GM12878 (cell line): ENCODE measurements at regions not wholly inside any gene's neighbourhood (a gene's known extent, or its start where the extent isn't known, plus 50 kb on each side); places are given as distances from the start of the nearest gene placed in this dataset.

ENCODE experiments used
- ATAC-seq: fragments of 200-7000 bp; cut with Tn5 transposase; 3 replicates; pipeline ENCODE4 v1.9.1; 2020; ENCODE audit warnings: mild to moderate bottlenecking, moderate library complexity
- BruUV-seq: library from RNA; stranded (reverse); fragments of 400-500 nt; replicated peaks from 2 replicates; lab custom pipeline; 2021; lab: Mats Ljungman, UMichigan
- CTCF ChIA-PET: fragments of 300-600 bp; sonication (Branson Sonifier 250); formaldehyde crosslinking; extraction: SDS; loops from one replicate; lab custom pipeline; 2021; ENCODE audit warnings: inconsistent platforms; lab: Yijun Ruan, JAX
- POLR2A ChIA-PET: fragments of 350-600 bp; formaldehyde crosslinking; extraction: SDS; loops from one replicate; lab custom pipeline; 2021; ENCODE audit warnings: inconsistent platforms; lab: Charles Lee
- RAD21 ChIA-PET: fragments of 300-600 bp; sonication (Branson Sonifier 250); formaldehyde crosslinking; loops from one replicate; lab custom pipeline; 2023; ENCODE audit warnings: antibody characterized with exemption; ENCODE audit not compliant: unreplicated experiment; lab: Charles Lee
- SMC1A ChIA-PET: fragments of 300-600 bp; sonication (Branson Sonifier 250); formaldehyde crosslinking; loops from one replicate; lab custom pipeline; 2023; ENCODE audit not compliant: unreplicated experiment, uncharacterized antibody; lab: Charles Lee
- DNase-seq: peaks from one replicate; pipeline ENCODE4 v3.0.0-alpha.2; 2011; ENCODE audit warnings: low read depth, low spot score
- FAIRE-seq: peaks from 3 replicates; lab custom pipeline; 2011; peaks lifted over from hg19 to GRCh38; lab: Jason Lieb, UNC
- H2AFZ ChIP-seq: 2 replicates; pipeline ENCODE4 v1.6.0; 2011; ENCODE audit warnings: low read depth, low read length, control low read depth; ENCODE audit not compliant: control insufficient read depth
- H3K27ac ChIP-seq: 2 replicates; pipeline ENCODE4 v1.5.1; 2011; ENCODE audit warnings: control low read depth; ENCODE audit not compliant: control insufficient read depth, insufficient read depth
- H3K27me3 ChIP-seq, 2 experiments: replicated peaks in 1 of 2; 2 replicates each; pipeline versions ENCODE4 v1.6.0 to v1.6.1; 2011; ENCODE audit warnings: low read length in 1 of 2; ENCODE audit not compliant: control insufficient read depth in 2 of 2, insufficient read depth in 2 of 2
- H3K36me3 ChIP-seq, 2 experiments: 2 replicates each; pipeline ENCODE4 v1.5.1; 2011; ENCODE audit warnings: low read length in 1 of 2; ENCODE audit not compliant: control insufficient read depth in 2 of 2, insufficient read depth in 2 of 2
- H3K4me1 ChIP-seq: 2 replicates; pipeline ENCODE4 v1.6.1; 2011; ENCODE audit warnings: mild to moderate bottlenecking, low read length, moderate library complexity, mixed read lengths; ENCODE audit not compliant: control insufficient read depth, insufficient read depth
- H3K4me2 ChIP-seq: 2 replicates; pipeline ENCODE4 v1.6.0; 2011; ENCODE audit warnings: control low read depth; ENCODE audit not compliant: control insufficient read depth, insufficient read depth
- H3K4me3 ChIP-seq: fragments of 200-600 bp; sonication (generic); 2 replicates; pipeline ENCODE4 v1.5.1; 2016
- H3K79me2 ChIP-seq: 2 replicates; pipeline ENCODE4 v1.6.0; 2011; ENCODE audit warnings: low read length; ENCODE audit not compliant: control insufficient read depth, insufficient read depth
- H3K9ac ChIP-seq: 2 replicates; pipeline ENCODE4 v1.8.0; 2011; ENCODE audit warnings: low read length, control low read depth, mixed read lengths; ENCODE audit not compliant: control insufficient read depth, insufficient read depth
- H3K9me3 ChIP-seq: replicated peaks from 3 replicates; pipeline ENCODE4 v1.5.1; 2011; ENCODE audit warnings: mild to moderate bottlenecking, low read length; ENCODE audit not compliant: control insufficient read depth, insufficient read depth
- H4K20me1 ChIP-seq: 2 replicates; pipeline ENCODE4 v1.6.0; 2011; ENCODE audit not compliant: control insufficient read depth, insufficient read depth
- EGR1 ChIP-seq, 2 experiments: IDR thresholded peaks; 1 replicate in 1 of 2; 2 replicates in 1 of 2; pipeline ENCODE4 v1.6.1; 2011 to 2012; ENCODE audit warnings: low read depth in 2 of 2, low read length in 2 of 2, borderline replicate concordance in 1 of 2, mild to moderate bottlenecking in 1 of 2, moderate library complexity in 1 of 2
- GATAD2B ChIP-seq: fragments of 450-650 bp; conservative IDR thresholded peaks from 2 replicates; pipeline ENCODE4 v1.6.1; 2017; ENCODE audit warnings: low read depth, mild to moderate bottlenecking, moderate library complexity
- MEF2A ChIP-seq: IDR thresholded peaks from 2 replicates; pipeline ENCODE4 v1.6.1; 2011; ENCODE audit warnings: low read depth, mild to moderate bottlenecking, low read length, moderate library complexity; ENCODE audit not compliant: insufficient read depth
- NFXL1 ChIP-seq: fragments of 450-650 bp; IDR thresholded peaks from 2 replicates; pipeline ENCODE4 v1.6.1; 2017; ENCODE audit warnings: antibody characterized with exemption, mild to moderate bottlenecking, borderline replicate concordance
- PML ChIP-seq: IDR thresholded peaks from 2 replicates; pipeline ENCODE4 v1.6.1; 2012; ENCODE audit warnings: low read length, inconsistent platforms
- RBBP5 ChIP-seq: fragments of 200-600 bp; sonication (generic); conservative IDR thresholded peaks from 2 replicates; pipeline ENCODE4 v1.6.1; 2016
- STAT1 ChIP-seq: fragments of 450-650 bp; conservative IDR thresholded peaks from 2 replicates; pipeline ENCODE4 v1.6.1; 2014; ENCODE audit warnings: antibody characterized with exemption, mild to moderate bottlenecking
- STAT3 ChIP-seq: IDR thresholded peaks from 2 replicates; pipeline ENCODE4 v1.6.1; 2011; ENCODE audit warnings: low read depth, low read length, improper control_type of control experiment
- TCF7 ChIP-seq: IDR thresholded peaks from 2 replicates; pipeline ENCODE4 v1.6.1; 2014; ENCODE audit warnings: antibody characterized with exemption, borderline replicate concordance
- WGBS: methylation state at CpG from one replicate; pipeline ENCODE4 v1.1.6; 2016; ENCODE audit warnings: low lambda C conversion rate; ENCODE audit not compliant: insufficient replicate concordance, insufficient coverage; ENCODE audit errors: missing lambda C conversion rate; 5-methylcytosine and 5-hydroxymethylcytosine counted together
- in situ Hi-C: fragments of 300-500 bp; cut with MboI; formaldehyde crosslinking; loops from 9 replicates; pipeline ENCODE4 v1.14.3; 2018; ENCODE audit warnings: mixed read lengths
- intact Hi-C: fragments of 100-400 bp; cut with micrococcal nuclease; formaldehyde crosslinking; loops from one replicate; pipeline ENCODE4 v1.14.2; 2022; ENCODE audit not compliant: unreplicated experiment
- TF ChIP-seq, protein P1 (sequence below): fragments of 450-650 bp; IDR thresholded peaks from 2 replicates; pipeline ENCODE4 v1.6.1; 2016; ENCODE audit warnings: mild to moderate bottlenecking, moderate library complexity, borderline replicate concordance
- TF ChIP-seq, protein P2 (sequence below): IDR thresholded peaks from 2 replicates; pipeline ENCODE4 v1.6.1; 2011; ENCODE audit warnings: borderline replicate concordance, low read depth, mild to moderate bottlenecking, moderate library complexity, low read length; ENCODE audit not compliant: insufficient read depth, poor library complexity, severe bottlenecking
- TF ChIP-seq, protein P3 (sequence below), 3 experiments: IDR thresholded peaks in 2 of 3; conservative IDR thresholded peaks in 1 of 3; 2 replicates each; pipeline ENCODE4 v1.5.1; 2011; ENCODE audit warnings: low read depth in 3 of 3, low read length in 3 of 3, mild to moderate bottlenecking in 3 of 3, control low read depth in 2 of 3, moderate library complexity in 2 of 3, inconsistent platforms in 1 of 3, mixed read lengths in 1 of 3; ENCODE audit not compliant: control insufficient read depth in 2 of 3, insufficient read depth in 1 of 3; ENCODE audit errors: extremely low read depth in 1 of 3
- TF ChIP-seq, protein P4 (sequence below): fragments of 450-650 bp; IDR thresholded peaks from 2 replicates; pipeline ENCODE4 v1.6.1; 2018; ENCODE audit warnings: borderline replicate concordance, mild to moderate bottlenecking; ENCODE audit not compliant: partially characterized antibody

GRCh38 chr17:70668938-70669778 lies 499.8 kb downstream of the KCNJ2 start:
- DNase-seq (no peak), ATAC-seq (no peak), FAIRE-seq (no peak)
- no peak overlapping the region for H2AFZ ChIP-seq
- H3K36me3 ChIP-seq: no peaks in the 10 kb centered on the region
- H3K4me1 ChIP-seq: no peaks in the 10 kb centered on the region
- H3K27ac ChIP-seq: no peak overlapping the region
- H3K9ac ChIP-seq: no peak overlapping the region
- ChIA-PET SMC1A (no interaction called here), CTCF (no interaction called here), RAD21 (no interaction called here), POLR2A (no interaction called here)
- H4K20me1 ChIP-seq: no peaks in the 10 kb centered on the region
- no peak overlapping the region for H3K4me3 ChIP-seq
- H3K27me3 ChIP-seq: no peaks in the 10 kb centered on the region
- no peaks in the 10 kb centered on the region for H3K79me2 ChIP-seq
- in situ Hi-C loops: no loop called here
- WGBS: 51% methylated on average over 13 of the region's 13 CpGs
- H3K9me3 ChIP-seq: no peaks in the 10 kb centered on the region
- intact Hi-C loops: no loop called here
- no TSS peak for BruUV-seq
- H3K4me2 ChIP-seq: no peak overlapping the region
- TF ChIP-seq EGR1 (IDR thresholded peaks at IDR 0.05; ENCODE audit: borderline replicate concordance in 1 of 2, low read depth in 2 of 2, low read length in 2 of 2) (no peak), RBBP5 (no peak), STAT3 (no peak), GATAD2B (no peak), MEF2A (no peak), STAT1 (no peak), TCF7 (no peak), NFXL1 (no peak), PML (no peak)
- TF ChIP-seq, protein P1, sequence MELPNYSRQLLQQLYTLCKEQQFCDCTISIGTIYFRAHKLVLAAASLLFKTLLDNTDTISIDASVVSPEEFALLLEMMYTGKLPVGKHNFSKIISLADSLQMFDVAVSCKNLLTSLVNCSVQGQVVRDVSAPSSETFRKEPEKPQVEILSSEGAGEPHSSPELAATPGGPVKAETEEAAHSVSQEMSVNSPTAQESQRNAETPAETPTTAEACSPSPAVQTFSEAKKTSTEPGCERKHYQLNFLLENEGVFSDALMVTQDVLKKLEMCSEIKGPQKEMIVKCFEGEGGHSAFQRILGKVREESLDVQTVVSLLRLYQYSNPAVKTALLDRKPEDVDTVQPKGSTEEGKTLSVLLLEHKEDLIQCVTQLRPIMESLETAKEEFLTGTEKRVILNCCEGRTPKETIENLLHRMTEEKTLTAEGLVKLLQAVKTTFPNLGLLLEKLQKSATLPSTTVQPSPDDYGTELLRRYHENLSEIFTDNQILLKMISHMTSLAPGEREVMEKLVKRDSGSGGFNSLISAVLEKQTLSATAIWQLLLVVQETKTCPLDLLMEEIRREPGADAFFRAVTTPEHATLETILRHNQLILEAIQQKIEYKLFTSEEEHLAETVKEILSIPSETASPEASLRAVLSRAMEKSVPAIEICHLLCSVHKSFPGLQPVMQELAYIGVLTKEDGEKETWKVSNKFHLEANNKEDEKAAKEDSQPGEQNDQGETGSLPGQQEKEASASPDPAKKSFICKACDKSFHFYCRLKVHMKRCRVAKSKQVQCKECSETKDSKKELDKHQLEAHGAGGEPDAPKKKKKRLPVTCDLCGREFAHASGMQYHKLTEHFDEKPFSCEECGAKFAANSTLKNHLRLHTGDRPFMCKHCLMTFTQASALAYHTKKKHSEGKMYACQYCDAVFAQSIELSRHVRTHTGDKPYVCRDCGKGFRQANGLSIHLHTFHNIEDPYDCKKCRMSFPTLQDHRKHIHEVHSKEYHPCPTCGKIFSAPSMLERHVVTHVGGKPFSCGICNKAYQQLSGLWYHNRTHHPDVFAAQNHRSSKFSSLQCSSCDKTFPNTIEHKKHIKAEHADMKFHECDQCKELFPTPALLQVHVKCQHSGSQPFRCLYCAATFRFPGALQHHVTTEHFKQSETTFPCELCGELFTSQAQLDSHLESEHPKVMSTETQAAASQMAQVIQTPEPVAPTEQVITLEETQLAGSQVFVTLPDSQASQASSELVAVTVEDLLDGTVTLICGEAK: no peak
- TF ChIP-seq, protein P2, sequence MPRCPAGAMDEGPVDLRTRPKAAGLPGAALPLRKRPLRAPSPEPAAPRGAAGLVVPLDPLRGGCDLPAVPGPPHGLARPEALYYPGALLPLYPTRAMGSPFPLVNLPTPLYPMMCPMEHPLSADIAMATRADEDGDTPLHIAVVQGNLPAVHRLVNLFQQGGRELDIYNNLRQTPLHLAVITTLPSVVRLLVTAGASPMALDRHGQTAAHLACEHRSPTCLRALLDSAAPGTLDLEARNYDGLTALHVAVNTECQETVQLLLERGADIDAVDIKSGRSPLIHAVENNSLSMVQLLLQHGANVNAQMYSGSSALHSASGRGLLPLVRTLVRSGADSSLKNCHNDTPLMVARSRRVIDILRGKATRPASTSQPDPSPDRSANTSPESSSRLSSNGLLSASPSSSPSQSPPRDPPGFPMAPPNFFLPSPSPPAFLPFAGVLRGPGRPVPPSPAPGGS: no peak
- TF ChIP-seq, protein P3, sequence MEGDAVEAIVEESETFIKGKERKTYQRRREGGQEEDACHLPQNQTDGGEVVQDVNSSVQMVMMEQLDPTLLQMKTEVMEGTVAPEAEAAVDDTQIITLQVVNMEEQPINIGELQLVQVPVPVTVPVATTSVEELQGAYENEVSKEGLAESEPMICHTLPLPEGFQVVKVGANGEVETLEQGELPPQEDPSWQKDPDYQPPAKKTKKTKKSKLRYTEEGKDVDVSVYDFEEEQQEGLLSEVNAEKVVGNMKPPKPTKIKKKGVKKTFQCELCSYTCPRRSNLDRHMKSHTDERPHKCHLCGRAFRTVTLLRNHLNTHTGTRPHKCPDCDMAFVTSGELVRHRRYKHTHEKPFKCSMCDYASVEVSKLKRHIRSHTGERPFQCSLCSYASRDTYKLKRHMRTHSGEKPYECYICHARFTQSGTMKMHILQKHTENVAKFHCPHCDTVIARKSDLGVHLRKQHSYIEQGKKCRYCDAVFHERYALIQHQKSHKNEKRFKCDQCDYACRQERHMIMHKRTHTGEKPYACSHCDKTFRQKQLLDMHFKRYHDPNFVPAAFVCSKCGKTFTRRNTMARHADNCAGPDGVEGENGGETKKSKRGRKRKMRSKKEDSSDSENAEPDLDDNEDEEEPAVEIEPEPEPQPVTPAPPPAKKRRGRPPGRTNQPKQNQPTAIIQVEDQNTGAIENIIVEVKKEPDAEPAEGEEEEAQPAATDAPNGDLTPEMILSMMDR (IDR thresholded peaks at IDR 0.05 in 2 of 3, conservative IDR thresholded peaks at IDR 0.05 in 1 of 3; ENCODE audit: control insufficient read depth in 2 of 3, extremely low read depth in 1 of 3, insufficient read depth in 1 of 3, low read depth in 3 of 3, low read length in 3 of 3): no peak
- TF ChIP-seq, protein P4, sequence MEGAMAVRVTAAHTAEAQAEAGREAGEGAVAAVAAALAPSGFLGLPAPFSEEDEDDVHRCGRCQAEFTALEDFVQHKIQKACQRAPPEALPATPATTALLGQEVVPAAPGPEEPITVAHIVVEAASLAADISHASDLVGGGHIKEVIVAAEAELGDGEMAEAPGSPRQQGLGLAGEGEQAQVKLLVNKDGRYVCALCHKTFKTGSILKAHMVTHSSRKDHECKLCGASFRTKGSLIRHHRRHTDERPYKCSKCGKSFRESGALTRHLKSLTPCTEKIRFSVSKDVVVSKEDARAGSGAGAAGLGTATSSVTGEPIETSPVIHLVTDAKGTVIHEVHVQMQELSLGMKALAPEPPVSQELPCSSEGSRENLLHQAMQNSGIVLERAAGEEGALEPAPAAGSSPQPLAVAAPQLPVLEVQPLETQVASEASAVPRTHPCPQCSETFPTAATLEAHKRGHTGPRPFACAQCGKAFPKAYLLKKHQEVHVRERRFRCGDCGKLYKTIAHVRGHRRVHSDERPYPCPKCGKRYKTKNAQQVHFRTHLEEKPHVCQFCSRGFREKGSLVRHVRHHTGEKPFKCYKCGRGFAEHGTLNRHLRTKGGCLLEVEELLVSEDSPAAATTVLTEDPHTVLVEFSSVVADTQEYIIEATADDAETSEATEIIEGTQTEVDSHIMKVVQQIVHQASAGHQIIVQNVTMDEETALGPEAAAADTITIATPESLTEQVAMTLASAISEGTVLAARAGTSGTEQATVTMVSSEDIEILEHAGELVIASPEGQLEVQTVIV: no peak
